PFSK-1 (cell line): ENCODE measurements at regions not wholly inside any gene's neighbourhood (a gene's known extent, or its start where the extent isn't known, plus 50 kb on each side); places are given as distances from the start of the nearest gene placed in this dataset.

Experiments
- FOXP2 ChIP-seq: optimal IDR thresholded peaks from 2 replicates; pipeline ENCODE3; 2011; ENCODE audit warnings: borderline replicate concordance, control low read depth, inconsistent platforms; ENCODE audit not compliant: insufficient read depth; ENCODE audit errors: extremely low read length, extremely low read depth
- POLR2AphosphoS5 ChIP-seq: IDR thresholded peaks from 2 replicates; pipeline ENCODE4 v1.6.1; 2012; ENCODE audit warnings: low read depth, mild to moderate bottlenecking, control low read depth, low read length, moderate library complexity
- SIN3A ChIP-seq: IDR thresholded peaks from 2 replicates; pipeline ENCODE4 v1.6.1; 2012; ENCODE audit warnings: mild to moderate bottlenecking, low read length, moderate library complexity, borderline replicate concordance; ENCODE audit not compliant: insufficient read depth
- TAF1 ChIP-seq: IDR thresholded peaks from 2 replicates; pipeline ENCODE4 v1.6.1; 2012; ENCODE audit warnings: low read length, control low read depth, borderline replicate concordance; ENCODE audit not compliant: insufficient read depth
- TF ChIP-seq, protein P1 (sequence below), 2 experiments: IDR thresholded peaks; 2 replicates each; pipeline versions ENCODE4 v1.6.1 to v1.8.0; 2011 to 2012; ENCODE audit warnings: low read depth in 2 of 2, low read length in 2 of 2, control low read depth in 1 of 2, inconsistent platforms in 1 of 2, mild to moderate bottlenecking in 1 of 2, moderate library complexity in 1 of 2; ENCODE audit not compliant: insufficient read depth in 1 of 2

DNA sequence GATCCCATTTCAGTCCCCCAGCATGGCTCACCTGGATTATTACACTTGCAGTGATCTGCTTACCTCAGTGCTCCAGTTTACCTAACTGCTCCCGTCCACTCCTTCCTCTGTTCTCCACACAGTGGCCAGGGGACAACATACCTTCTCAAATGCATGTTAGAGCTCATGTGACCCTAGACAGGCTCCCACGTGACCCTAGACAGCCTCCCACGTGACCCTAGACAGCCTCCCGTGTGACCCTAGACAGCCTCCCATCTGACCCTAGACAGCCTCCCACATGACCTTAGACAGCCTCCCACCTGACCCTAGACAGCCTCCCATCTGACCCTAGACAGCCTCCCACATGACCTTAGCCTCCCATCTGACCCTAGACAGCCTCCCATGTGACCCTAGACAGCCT lies 226.0 kb upstream of the TMEM132C start:
- no peak for TF ChIP-seq TAF1
- TF ChIP-seq, protein P1, sequence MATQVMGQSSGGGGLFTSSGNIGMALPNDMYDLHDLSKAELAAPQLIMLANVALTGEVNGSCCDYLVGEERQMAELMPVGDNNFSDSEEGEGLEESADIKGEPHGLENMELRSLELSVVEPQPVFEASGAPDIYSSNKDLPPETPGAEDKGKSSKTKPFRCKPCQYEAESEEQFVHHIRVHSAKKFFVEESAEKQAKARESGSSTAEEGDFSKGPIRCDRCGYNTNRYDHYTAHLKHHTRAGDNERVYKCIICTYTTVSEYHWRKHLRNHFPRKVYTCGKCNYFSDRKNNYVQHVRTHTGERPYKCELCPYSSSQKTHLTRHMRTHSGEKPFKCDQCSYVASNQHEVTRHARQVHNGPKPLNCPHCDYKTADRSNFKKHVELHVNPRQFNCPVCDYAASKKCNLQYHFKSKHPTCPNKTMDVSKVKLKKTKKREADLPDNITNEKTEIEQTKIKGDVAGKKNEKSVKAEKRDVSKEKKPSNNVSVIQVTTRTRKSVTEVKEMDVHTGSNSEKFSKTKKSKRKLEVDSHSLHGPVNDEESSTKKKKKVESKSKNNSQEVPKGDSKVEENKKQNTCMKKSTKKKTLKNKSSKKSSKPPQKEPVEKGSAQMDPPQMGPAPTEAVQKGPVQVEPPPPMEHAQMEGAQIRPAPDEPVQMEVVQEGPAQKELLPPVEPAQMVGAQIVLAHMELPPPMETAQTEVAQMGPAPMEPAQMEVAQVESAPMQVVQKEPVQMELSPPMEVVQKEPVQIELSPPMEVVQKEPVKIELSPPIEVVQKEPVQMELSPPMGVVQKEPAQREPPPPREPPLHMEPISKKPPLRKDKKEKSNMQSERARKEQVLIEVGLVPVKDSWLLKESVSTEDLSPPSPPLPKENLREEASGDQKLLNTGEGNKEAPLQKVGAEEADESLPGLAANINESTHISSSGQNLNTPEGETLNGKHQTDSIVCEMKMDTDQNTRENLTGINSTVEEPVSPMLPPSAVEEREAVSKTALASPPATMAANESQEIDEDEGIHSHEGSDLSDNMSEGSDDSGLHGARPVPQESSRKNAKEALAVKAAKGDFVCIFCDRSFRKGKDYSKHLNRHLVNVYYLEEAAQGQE (IDR thresholded peaks at IDR 0.05; ENCODE audit: insufficient read depth in 1 of 2, low read depth in 2 of 2, low read length in 2 of 2), result no peak
- TF ChIP-seq POLR2AphosphoS5, result no peak
- TF ChIP-seq FOXP2, result no peak
- TF ChIP-seq SIN3A, result no peak
